HG03460 (cell line): ENCODE measurements at regions not wholly inside any gene's neighbourhood (a gene's known extent, or its start where the extent isn't known, plus 50 kb on each side); places are given as distances from the start of the nearest gene placed in this dataset.
"Not testable (repeated sequence)": the region's sequence is repeated elsewhere in the genome, so short reads cannot be mapped to it uniquely, and the experiment has no call there.

Source experiments
- ATAC-seq: cut with Tn5 transposase; IDR thresholded peaks from one replicate; pipeline ENCODE4 v1.9.1; 2021; ENCODE audit not compliant: unreplicated experiment

- no peak for ATAC-seq
Measured at GRCh38 chr4:66482186-66482585, 811.9 kb upstream of the EPHA5 start.

- no peak for ATAC-seq
Measured at GRCh38 chr4:66475596-66475995, 805.3 kb upstream of the EPHA5 start.

- no peak for ATAC-seq
Measured at GRCh38 chr4:66465111-66465510, 794.8 kb upstream of the EPHA5 start.

- not testable (repeated sequence) for ATAC-seq
Measured at GRCh38 chr4:66462890-66463289, 792.6 kb upstream of the EPHA5 start.

GRCh38 chr4:66451741-66452140 is 781.5 kb upstream of the EPHA5 start:
- no peak for ATAC-seq

- no peak for ATAC-seq
Measured at GRCh38 chr4:66443008-66443407, 772.7 kb upstream of the EPHA5 start.

- ATAC-seq, result no peak
Measured at GRCh38 chr4:66439508-66439907, 769.2 kb upstream of the EPHA5 start.

GRCh38 chr4:66433706-66434105 is 763.4 kb upstream of the EPHA5 start:
- ATAC-seq, result no peak

GRCh38 chr4:66430856-66431255 is 760.6 kb upstream of the EPHA5 start:
- ATAC-seq, result no peak

- ATAC-seq, result no peak
Measured at GRCh38 chr4:66429276-66429675, 759.0 kb upstream of the EPHA5 start.

- ATAC-seq, result no peak
Measured at GRCh38 chr4:66416425-66416824, 746.1 kb upstream of the EPHA5 start.

GRCh38 chr4:66404141-66404540 is 733.9 kb upstream of the EPHA5 start:
- no peak for ATAC-seq

GRCh38 chr4:66376921-66377320 is 706.6 kb upstream of the EPHA5 start:
- ATAC-seq, result no peak

GRCh38 chr4:66376396-66376795 is 706.1 kb upstream of the EPHA5 start:
- no peak for ATAC-seq

GRCh38 chr4:66373268-66373667 is 703.0 kb upstream of the EPHA5 start:
- no peak for ATAC-seq

GRCh38 chr4:66372706-66373105 is 702.4 kb upstream of the EPHA5 start:
- no peak for ATAC-seq

GRCh38 chr4:66367043-66367660 is 696.9 kb upstream of the EPHA5 start:
- ATAC-seq, result no peak

GRCh38 chr4:66360395-66360794 is 690.1 kb upstream of the EPHA5 start:
- not testable (repeated sequence) for ATAC-seq

- ATAC-seq, result no peak
Measured at GRCh38 chr4:66357316-66357715, 687.0 kb upstream of the EPHA5 start.

- ATAC-seq, result no peak
Measured at GRCh38 chr4:66355328-66355727, 685.0 kb upstream of the EPHA5 start.

- ATAC-seq, result no peak
Measured at GRCh38 chr4:66351761-66352160, 681.5 kb upstream of the EPHA5 start.

GRCh38 chr4:66340286-66340893 is 670.1 kb upstream of the EPHA5 start:
- no peak for ATAC-seq

- ATAC-seq, result no peak
Measured at GRCh38 chr4:66339007-66339406, 668.7 kb upstream of the EPHA5 start.
